Trophoblast cell (in vitro differentiated cells and primary cell): ENCODE measurements at regions not wholly inside any gene's neighbourhood (a gene's known extent, or its start where the extent isn't known, plus 50 kb on each side); places are given as distances from the start of the nearest gene placed in this dataset.

Experiments
- DNase-seq, 2 donors: peaks; one replicate each; pipeline ENCODE4 v3.0.0-alpha.2; 2016
- H2AFZ ChIP-seq: 2 replicates; pipeline ENCODE4 v1.6.1; 2013; ENCODE audit warnings: low read length, moderate library complexity, mild to moderate bottlenecking; ENCODE audit not compliant: insufficient read depth, poor library complexity
- H2AK5ac ChIP-seq: 2 replicates; pipeline ENCODE4 v1.6.1; 2013; ENCODE audit warnings: mild to moderate bottlenecking, low read length
- H2BK120ac ChIP-seq: 2 replicates; pipeline ENCODE4 v1.6.1; 2013; ENCODE audit warnings: low read length, mild to moderate bottlenecking, moderate library complexity; ENCODE audit not compliant: insufficient read depth, poor library complexity
- H2BK12ac ChIP-seq: 2 replicates; pipeline ENCODE4 v1.6.1; 2013; ENCODE audit warnings: mild to moderate bottlenecking, low read length, moderate library complexity
- H2BK5ac ChIP-seq: 2 replicates; pipeline ENCODE4 v1.6.1; 2013; ENCODE audit warnings: low read length, low read depth, moderate library complexity, mild to moderate bottlenecking; ENCODE audit not compliant: poor library complexity
- H3K14ac ChIP-seq: 2 replicates; pipeline ENCODE4 v1.6.1; 2013; ENCODE audit warnings: mild to moderate bottlenecking, low read length
- H3K18ac ChIP-seq: 2 replicates; pipeline ENCODE4 v1.6.1; 2013; ENCODE audit warnings: mild to moderate bottlenecking, low read length
- H3K23ac ChIP-seq: 2 replicates; pipeline ENCODE4 v1.6.1; 2013; ENCODE audit warnings: low read length
- H3K27ac ChIP-seq: 2 replicates; pipeline ENCODE4 v1.5.1; 2013; ENCODE audit warnings: low read depth, mild to moderate bottlenecking, inconsistent platforms, low read length, moderate library complexity
- H3K27me3 ChIP-seq: 2 replicates; pipeline ENCODE4 v1.6.1; 2013; ENCODE audit warnings: inconsistent platforms, mild to moderate bottlenecking, low read length, moderate library complexity; ENCODE audit not compliant: insufficient read depth
- H3K36me3 ChIP-seq, 2 experiments: 1 replicate in 1 of 2; 2 replicates in 1 of 2; pipeline ENCODE4 v1.6.1; 2013; ENCODE audit warnings: low read length in 2 of 2, mild to moderate bottlenecking in 2 of 2, moderate library complexity in 1 of 2; ENCODE audit not compliant: insufficient read depth in 2 of 2, control insufficient read depth in 1 of 2
- H3K4ac ChIP-seq: 2 replicates; pipeline ENCODE4 v1.6.1; 2013; ENCODE audit warnings: low read depth, mild to moderate bottlenecking, low read length, moderate library complexity
- H3K4me1 ChIP-seq, 2 experiments: 1 replicate in 1 of 2; 2 replicates in 1 of 2; pipeline ENCODE4 v1.6.1; 2013; ENCODE audit warnings: low read length in 2 of 2, mild to moderate bottlenecking in 2 of 2, moderate library complexity in 1 of 2; ENCODE audit not compliant: insufficient read depth in 2 of 2, control insufficient read depth in 1 of 2
- H3K4me2 ChIP-seq: 2 replicates; pipeline ENCODE4 v1.6.1; 2013; ENCODE audit warnings: inconsistent platforms, mild to moderate bottlenecking, low read length, moderate library complexity
- H3K4me3 ChIP-seq: 2 replicates; pipeline ENCODE4 v1.5.1; 2013; ENCODE audit warnings: mild to moderate bottlenecking, low read depth, low read length, inconsistent platforms
- H3K79me1 ChIP-seq: one replicate; pipeline ENCODE4 v1.6.1; 2013; ENCODE audit warnings: low read length
- H3K79me2 ChIP-seq: 2 replicates; pipeline ENCODE4 v1.6.1; 2013; ENCODE audit warnings: low read length, mild to moderate bottlenecking; ENCODE audit not compliant: control insufficient read depth, insufficient read depth, poor library complexity
- H3K9ac ChIP-seq: 2 replicates; pipeline ENCODE4 v1.6.1; 2013; ENCODE audit warnings: mild to moderate bottlenecking, low read length
- H3K9me3 ChIP-seq: 2 replicates; pipeline ENCODE4 v1.6.1; 2013; ENCODE audit warnings: low read depth, mild to moderate bottlenecking, control low read depth, inconsistent platforms, low read length; ENCODE audit not compliant: insufficient read depth
- H4K12ac ChIP-seq: 2 replicates; pipeline ENCODE4 v1.6.1; 2013; ENCODE audit warnings: low read depth, mild to moderate bottlenecking, low read length, moderate library complexity
- H4K8ac ChIP-seq: 2 replicates; pipeline ENCODE4 v1.6.1; 2013; ENCODE audit warnings: low read depth, mild to moderate bottlenecking, low read length, moderate library complexity
- H4K91ac ChIP-seq: one replicate; pipeline ENCODE4 v1.6.1; 2013; ENCODE audit warnings: low read depth, mild to moderate bottlenecking, low read length, moderate library complexity
- WGBS: extraction: QIAGEN DNeasy Blood & Tissue Kit; methylation state at CpG from one replicate; pipeline ENCODE4 v1.1.7; 2013; ENCODE audit warnings: missing lambda C conversion rate; ENCODE audit not compliant: insufficient read length, insufficient coverage; ENCODE audit errors: extremely low coverage; 5-methylcytosine and 5-hydroxymethylcytosine counted together

DNA sequence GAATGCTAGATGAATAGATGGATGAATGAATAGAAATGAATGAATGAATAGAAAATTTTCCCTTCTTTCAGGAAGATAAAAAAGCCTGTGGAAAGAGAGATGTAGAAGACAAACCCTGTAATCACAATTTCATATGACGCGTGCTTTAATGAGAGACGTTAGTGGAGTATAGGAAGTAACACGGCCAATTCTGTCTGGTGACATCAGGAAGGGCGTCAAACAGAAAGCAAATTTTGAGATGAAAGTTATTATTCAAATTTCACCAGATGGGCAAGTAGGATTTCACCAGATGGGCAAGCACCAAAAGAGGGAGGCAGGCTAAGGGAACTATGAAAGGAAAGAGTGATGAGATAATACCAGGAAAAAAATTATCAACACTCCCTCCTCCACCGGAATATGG, 128.9 kb upstream of the PRSS1 start:
- H3K79me1 ChIP-seq = no peaks in the 10 kb centered on the region
- no peak overlapping the region for H3K14ac ChIP-seq
- no peak overlapping the region for H3K27ac ChIP-seq
- no peak overlapping the region for H3K18ac ChIP-seq
- no peak overlapping the region for H3K9ac ChIP-seq
- no CpG with 5 or more reads among the region's 6 CpGs for WGBS
- no peaks in the 10 kb centered on the region for H3K27me3 ChIP-seq
- no peaks in the 10 kb centered on the region for H3K9me3 ChIP-seq
- H3K36me3 ChIP-seq = no peaks in the 10 kb centered on the region
- no peak overlapping the region for H3K4me3 ChIP-seq
- DNase-seq = no peak
- no peaks in the 10 kb centered on the region for H3K4me1 ChIP-seq
- H3K79me2 ChIP-seq = no peaks in the 10 kb centered on the region
- no peak overlapping the region for H2AK5ac ChIP-seq
- no peak overlapping the region for H3K23ac ChIP-seq
- no peak overlapping the region for H4K12ac ChIP-seq
- H2AFZ ChIP-seq = no peak overlapping the region
- H2BK12ac ChIP-seq = no peak overlapping the region
- no peak overlapping the region for H3K4ac ChIP-seq
- H3K4me2 ChIP-seq = no peak overlapping the region
- no peak overlapping the region for H4K8ac ChIP-seq
- no peak overlapping the region for H4K91ac ChIP-seq
- H2BK5ac ChIP-seq = no peak overlapping the region
- H2BK120ac ChIP-seq = no peak overlapping the region

DNA sequence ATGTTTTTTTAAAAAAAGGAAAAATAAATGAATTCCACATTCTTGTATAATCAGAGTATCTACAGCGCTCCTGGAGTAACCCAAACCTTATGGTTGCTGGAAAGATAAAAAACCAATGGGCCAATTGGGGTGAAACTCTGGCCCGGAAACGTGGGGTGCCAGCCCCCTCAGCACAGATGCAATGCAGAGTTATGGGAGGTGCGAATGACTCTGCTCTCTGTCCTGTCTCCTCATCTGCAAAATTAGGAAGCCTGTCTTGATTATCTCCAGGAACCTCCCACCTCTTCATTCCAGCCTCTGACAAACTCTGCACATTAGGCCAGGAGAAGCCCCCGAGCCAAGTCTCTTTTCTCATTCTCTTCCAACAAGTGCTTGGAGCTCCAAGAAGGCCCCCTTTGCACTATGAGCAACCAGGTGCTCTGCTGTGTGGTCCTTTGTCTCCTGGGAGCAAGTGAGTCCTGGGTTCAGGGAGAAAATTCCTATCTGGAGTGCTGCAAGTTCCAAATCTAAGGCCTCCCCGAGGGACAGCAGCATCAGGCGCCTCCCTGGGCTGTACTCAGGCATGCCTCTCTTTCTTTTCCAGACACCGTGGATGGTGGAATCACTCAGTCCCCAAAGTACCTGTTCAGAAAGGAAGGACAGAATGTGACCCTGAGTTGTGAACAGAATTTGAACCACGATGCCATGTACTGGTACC, 130.5 kb upstream of the PRSS1 start:
- Histone ChIP-seq H3K18ac (no peak overlapping the region), H4K12ac (no peak overlapping the region), H4K8ac (no peak overlapping the region), H3K4me1 (no peaks in the 10 kb centered on the region), H3K27me3 (no peaks in the 10 kb centered on the region), H3K9ac (no peak overlapping the region), H3K27ac (no peak overlapping the region), H3K4me2 (no peak overlapping the region), H3K79me2 (no peaks in the 10 kb centered on the region), H3K23ac (no peak overlapping the region), H3K79me1 (no peaks in the 10 kb centered on the region), H3K9me3 (no peaks in the 10 kb centered on the region), H3K36me3 (no peaks in the 10 kb centered on the region), H3K4ac (no peak overlapping the region), H2AFZ (no peak overlapping the region), H2BK12ac (no peak overlapping the region), H3K4me3 (no peak overlapping the region), H2BK5ac (no peak overlapping the region), H2BK120ac (no peak overlapping the region), H3K14ac (no peak overlapping the region), H4K91ac (no peak overlapping the region), H2AK5ac (no peak overlapping the region)
- DNase-seq = no peak
- no CpG with 5 or more reads among the region's 9 CpGs for WGBS

DNA sequence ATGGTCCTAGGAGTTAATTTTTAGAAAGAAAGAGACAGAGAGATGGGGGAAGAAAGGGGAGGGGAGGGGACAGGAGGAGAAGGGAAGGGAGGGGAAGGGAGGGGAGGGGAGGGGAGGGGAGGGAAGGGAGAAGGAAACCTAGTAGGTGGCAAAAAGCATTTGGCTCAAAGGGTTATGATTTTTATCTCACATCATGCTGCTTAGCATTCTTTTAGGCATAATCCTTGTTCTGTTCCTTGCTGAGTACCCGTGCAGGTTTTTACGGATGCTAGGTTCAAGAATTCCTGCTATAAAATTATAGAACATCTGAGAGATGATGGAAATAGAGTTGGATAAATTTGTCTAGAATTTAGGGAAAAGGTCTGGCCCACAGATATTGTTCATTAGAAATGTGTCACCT, 132.4 kb upstream of the PRSS1 start:
- H3K4ac ChIP-seq = no peak overlapping the region
- no peak overlapping the region for H4K91ac ChIP-seq
- no CpG with 5 or more reads among the region's 2 CpGs for WGBS
- no peaks in the 10 kb centered on the region for H3K27me3 ChIP-seq
- H3K36me3 ChIP-seq = no peaks in the 10 kb centered on the region
- no peak overlapping the region for H3K18ac ChIP-seq
- H3K4me2 ChIP-seq = no peak overlapping the region
- H3K79me2 ChIP-seq = no peaks in the 10 kb centered on the region
- no peak overlapping the region for H3K23ac ChIP-seq
- H2BK12ac ChIP-seq = no peak overlapping the region
- H4K12ac ChIP-seq = no peak overlapping the region
- H2AFZ ChIP-seq = no peak overlapping the region
- no peak overlapping the region for H3K9ac ChIP-seq
- peaks cover under 1 to 5% of the 10 kb centered on the region in 2 experiments for H3K4me1 ChIP-seq
- H3K4me3 ChIP-seq = no peak overlapping the region
- no peak overlapping the region for H2BK5ac ChIP-seq
- DNase-seq = no peak
- no peak overlapping the region for H3K14ac ChIP-seq
- no peak overlapping the region for H2AK5ac ChIP-seq
- no peak overlapping the region for H2BK120ac ChIP-seq
- no peaks in the 10 kb centered on the region for H3K79me1 ChIP-seq
- H3K27ac ChIP-seq = no peak overlapping the region
- no peaks in the 10 kb centered on the region for H3K9me3 ChIP-seq
- no peak overlapping the region for H4K8ac ChIP-seq

DNA sequence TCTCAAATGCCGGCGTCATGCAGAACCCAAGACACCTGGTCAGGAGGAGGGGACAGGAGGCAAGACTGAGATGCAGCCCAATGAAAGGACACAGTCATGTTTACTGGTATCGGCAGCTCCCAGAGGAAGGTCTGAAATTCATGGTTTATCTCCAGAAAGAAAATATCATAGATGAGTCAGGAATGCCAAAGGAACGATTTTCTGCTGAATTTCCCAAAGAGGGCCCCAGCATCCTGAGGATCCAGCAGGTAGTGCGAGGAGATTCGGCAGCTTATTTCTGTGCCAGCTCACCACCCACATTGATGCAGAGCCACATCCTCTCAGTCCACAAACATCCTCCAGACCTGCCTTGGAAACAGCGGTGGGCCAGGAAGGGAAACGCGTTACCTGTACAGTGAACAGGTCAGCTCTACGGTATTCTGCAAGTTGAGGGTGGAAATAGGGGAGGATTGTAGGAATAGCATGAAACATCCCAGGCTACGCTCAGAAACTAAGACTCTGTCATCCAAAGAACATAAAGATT, 133.1 kb upstream of the PRSS1 start:
- H3K27me3 ChIP-seq = no peaks in the 10 kb centered on the region
- DNase-seq = no peak
- H3K18ac ChIP-seq = no peak overlapping the region
- no peak overlapping the region for H2AK5ac ChIP-seq
- H3K4me2 ChIP-seq = no peak overlapping the region
- no peak overlapping the region for H3K9ac ChIP-seq
- no peak overlapping the region for H3K27ac ChIP-seq
- no CpG with 5 or more reads among the region's 11 CpGs for WGBS
- no peak overlapping the region for H4K91ac ChIP-seq
- no peak overlapping the region for H3K14ac ChIP-seq
- H2BK5ac ChIP-seq = no peak overlapping the region
- H3K36me3 ChIP-seq = no peaks in the 10 kb centered on the region
- H3K79me2 ChIP-seq = no peaks in the 10 kb centered on the region
- H3K79me1 ChIP-seq = no peaks in the 10 kb centered on the region
- no peak overlapping the region for H2BK12ac ChIP-seq
- no peak overlapping the region for H3K4ac ChIP-seq
- no peak overlapping the region for H2AFZ ChIP-seq
- no peak overlapping the region for H4K8ac ChIP-seq
- H3K4me1 ChIP-seq = peaks cover 5 to 8% of the 10 kb centered on the region in 2 experiments
- no peak overlapping the region for H4K12ac ChIP-seq
- no peak overlapping the region for H3K23ac ChIP-seq
- no peaks in the 10 kb centered on the region for H3K9me3 ChIP-seq
- no peak overlapping the region for H3K4me3 ChIP-seq
- no peak overlapping the region for H2BK120ac ChIP-seq
